ELR (cell line): ENCODE measurements at regions not wholly inside any gene's neighbourhood (a gene's known extent, or its start where the extent isn't known, plus 50 kb on each side); places are given as distances from the start of the nearest gene placed in this dataset.

Source experiments
- DNase-seq: peaks from one replicate; pipeline ENCODE4 v3.0.0-alpha.2; 2015; ENCODE audit warnings: low read depth

- DNase-seq: no peak
Measured at GRCh38 chr1:34330061-34330460, 153.4 kb downstream of the C1orf94 start.

- no peak for DNase-seq
Measured at GRCh38 chr1:34331020-34331926, 154.6 kb downstream of the C1orf94 start.

GRCh38 chr1:34332996-34333395 is 156.3 kb downstream of the C1orf94 start:
- DNase-seq: no peak

- DNase-seq: no peak
Measured at GRCh38 chr1:34338871-34339270, 162.2 kb downstream of the C1orf94 start.

- no peak for DNase-seq
Measured at GRCh38 chr1:34341896-34342295, 165.2 kb downstream of the C1orf94 start.

GRCh38 chr1:34342334-34342733 is 165.6 kb downstream of the C1orf94 start:
- DNase-seq: no peak

- no peak for DNase-seq
Measured at GRCh38 chr1:34346128-34346527, 169.4 kb downstream of the C1orf94 start.

GRCh38 chr1:34353409-34353808 is 176.7 kb downstream of the C1orf94 start:
- no peak for DNase-seq

- DNase-seq: no peak
Measured at GRCh38 chr1:34354367-34354766, 177.7 kb downstream of the C1orf94 start.

- DNase-seq: no peak
Measured at GRCh38 chr1:34356853-34357252, 180.1 kb downstream of the C1orf94 start.

- DNase-seq: peak; percentile 18
Measured at GRCh38 chr1:34358636-34359035, 181.9 kb downstream of the C1orf94 start.

- no peak for DNase-seq
Measured at GRCh38 chr1:34359411-34359810, 182.7 kb downstream of the C1orf94 start.

- peak; percentile 35 for DNase-seq
Measured at GRCh38 chr1:34360574-34360973, 183.9 kb downstream of the C1orf94 start.

GRCh38 chr1:34361121-34361520 is 184.4 kb downstream of the C1orf94 start:
- no peak for DNase-seq

- DNase-seq: no peak
Measured at GRCh38 chr1:34361781-34362357, 185.2 kb downstream of the C1orf94 start.

GRCh38 chr1:34362949-34363348 is 186.2 kb downstream of the C1orf94 start:
- DNase-seq: no peak

GRCh38 chr1:34363447-34363846 is 186.7 kb downstream of the C1orf94 start:
- no peak for DNase-seq

GRCh38 chr1:34363915-34364314 is 187.2 kb downstream of the C1orf94 start:
- DNase-seq: no peak

- no peak for DNase-seq
Measured at GRCh38 chr1:34364376-34364775, 187.7 kb downstream of the C1orf94 start.

- no peak for DNase-seq
Measured at GRCh38 chr1:34365295-34365694, 188.6 kb downstream of the C1orf94 start.

- no peak for DNase-seq
Measured at GRCh38 chr1:34366875-34367624, 190.3 kb downstream of the C1orf94 start.

GRCh38 chr1:34367954-34368353 is 191.2 kb downstream of the C1orf94 start:
- no peak for DNase-seq
